Muscle of leg (tissue), 3 donors: ENCODE measurements at regions not wholly inside any gene's neighbourhood (a gene's known extent, or its start where the extent isn't known, plus 50 kb on each side); places are given as distances from the start of the nearest gene placed in this dataset.

Experiments
- DNase-seq: peaks from one replicate; pipeline ENCODE4 v3.0.0; 2013
- H3K27ac ChIP-seq: one replicate; pipeline ENCODE4 v1.5.1; 2013; ENCODE audit warnings: mild to moderate bottlenecking, low read length, control low read depth
- H3K27me3 ChIP-seq: one replicate; pipeline ENCODE4 v1.6.1; 2013; ENCODE audit warnings: low read length; ENCODE audit not compliant: control insufficient read depth, insufficient read depth
- H3K36me3 ChIP-seq: one replicate; pipeline ENCODE4 v1.6.1; 2013; ENCODE audit warnings: low read length; ENCODE audit not compliant: control insufficient read depth, insufficient read depth
- H3K4me1 ChIP-seq: one replicate; pipeline ENCODE4 v1.6.1; 2013; ENCODE audit warnings: low read length; ENCODE audit not compliant: control insufficient read depth, insufficient read depth
- H3K4me3 ChIP-seq: one replicate; pipeline ENCODE4 v1.5.1; 2013; ENCODE audit warnings: low read length, control low read depth
- H3K9me3 ChIP-seq: replicated peaks from 2 replicates; pipeline ENCODE4 v1.6.1; 2013; ENCODE audit warnings: low read depth, low read length; ENCODE audit not compliant: control insufficient read depth
- WGBS: methylation state at CpG from one replicate; pipeline ENCODE4 v1.1.5; 2013; ENCODE audit warnings: missing lambda C conversion rate; ENCODE audit not compliant: insufficient coverage; 5-methylcytosine and 5-hydroxymethylcytosine counted together

DNA sequence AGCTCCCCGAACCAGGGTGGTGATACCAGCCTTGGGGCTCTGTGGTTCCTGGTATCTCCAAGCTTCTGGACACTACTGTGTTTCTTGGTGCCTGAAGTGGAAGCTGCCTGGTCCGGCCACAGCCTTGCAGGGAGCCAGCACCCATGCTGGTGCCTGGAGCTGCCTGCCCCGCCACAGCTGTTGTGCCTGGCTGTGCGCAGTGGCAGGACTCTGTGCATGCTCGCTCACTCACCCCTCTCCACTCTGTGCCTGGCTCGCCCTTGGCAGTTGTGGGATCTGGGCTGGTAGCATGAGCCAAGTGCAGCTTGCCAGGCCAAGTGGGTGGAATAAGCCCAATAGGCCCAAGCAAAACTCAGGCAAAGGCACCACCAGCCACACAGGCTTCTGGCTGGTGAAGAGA lies 1225.3 kb downstream of the SLITRK5 start:
- Histone ChIP-seq H3K27ac (no peak overlapping the region), H3K4me3 (no peak overlapping the region), H3K9me3 (no peaks in the 10 kb centered on the region), H3K27me3 (no peaks in the 10 kb centered on the region), H3K4me1 (no peaks in the 10 kb centered on the region), H3K36me3 (no peaks in the 10 kb centered on the region)
- WGBS = 97% methylated on average over 6 of the region's 6 CpGs
- no peak for DNase-seq

DNA sequence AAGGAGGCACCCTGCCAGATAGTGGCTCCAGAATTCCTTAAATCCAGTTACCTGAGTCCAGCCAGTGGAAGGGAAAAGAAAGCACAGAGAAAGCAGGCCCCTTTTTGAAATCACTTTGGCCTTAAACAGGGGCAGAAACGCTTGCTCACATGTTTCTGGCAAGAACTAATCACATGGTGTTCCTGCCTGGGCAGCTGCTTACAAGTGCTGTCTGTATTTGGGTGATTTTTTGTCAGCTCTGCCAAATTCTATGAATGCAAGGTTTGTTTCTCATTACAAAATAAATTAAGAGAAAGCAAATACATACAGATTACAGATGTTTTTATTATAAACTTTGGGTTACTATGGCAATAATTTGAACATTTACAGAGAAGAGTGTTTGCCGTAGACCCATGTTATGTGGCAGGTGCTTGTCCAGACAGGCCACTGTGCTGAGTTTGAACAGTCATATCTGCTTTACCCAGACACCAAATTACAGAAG lies 1237.8 kb downstream of the SLITRK5 start:
- H3K27ac ChIP-seq = peak overlapping the region; percentile 48
- H3K36me3 ChIP-seq = no peaks in the 10 kb centered on the region
- H3K27me3 ChIP-seq = no peaks in the 10 kb centered on the region
- no peak overlapping the region for H3K4me3 ChIP-seq
- H3K9me3 ChIP-seq = no peaks in the 10 kb centered on the region
- H3K4me1 ChIP-seq = peaks cover 3% of the 10 kb centered on the region
- peak; percentile 78 for DNase-seq
- WGBS = no CpG with 5 or more reads among the region's 2 CpGs

DNA sequence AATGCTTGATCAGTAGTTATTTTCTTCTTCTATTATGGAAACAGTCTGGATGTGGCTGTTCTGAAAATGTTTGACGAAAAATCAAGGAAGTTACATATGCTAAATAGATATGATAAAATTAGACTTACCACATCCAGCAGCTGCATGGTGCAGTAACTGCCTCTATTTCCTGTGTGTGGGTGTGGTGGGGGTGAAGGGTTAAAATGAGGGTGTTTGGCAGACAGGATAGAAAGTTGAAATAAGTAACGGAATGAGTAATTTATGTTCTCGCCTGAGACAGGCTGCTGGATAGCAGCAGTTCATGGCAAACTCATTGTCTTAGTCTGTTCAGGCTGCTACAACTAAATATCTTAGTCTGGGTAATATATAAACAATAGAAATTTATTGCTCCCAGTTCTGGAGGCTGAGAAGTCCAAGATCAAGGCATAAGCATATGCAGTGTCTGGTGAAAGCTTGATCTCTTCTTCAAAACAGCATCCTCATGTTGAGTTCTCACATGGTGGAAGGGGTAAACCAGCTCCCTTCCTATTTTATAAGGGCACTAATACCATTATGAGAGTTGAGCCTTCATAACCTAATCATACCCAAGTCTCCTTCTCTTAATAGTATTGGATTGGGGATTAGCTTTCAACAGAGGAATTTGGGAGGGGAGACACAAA lies 1248.9 kb downstream of the SLITRK5 start:
- no peaks in the 10 kb centered on the region for H3K36me3 ChIP-seq
- no peak for DNase-seq
- no peak overlapping the region for H3K4me3 ChIP-seq
- no peaks in the 10 kb centered on the region for H3K27me3 ChIP-seq
- no peaks in the 10 kb centered on the region for H3K4me1 ChIP-seq
- WGBS = no CpG with 5 or more reads among the region's 3 CpGs
- H3K27ac ChIP-seq = no peak overlapping the region
- no peaks in the 10 kb centered on the region for H3K9me3 ChIP-seq

DNA sequence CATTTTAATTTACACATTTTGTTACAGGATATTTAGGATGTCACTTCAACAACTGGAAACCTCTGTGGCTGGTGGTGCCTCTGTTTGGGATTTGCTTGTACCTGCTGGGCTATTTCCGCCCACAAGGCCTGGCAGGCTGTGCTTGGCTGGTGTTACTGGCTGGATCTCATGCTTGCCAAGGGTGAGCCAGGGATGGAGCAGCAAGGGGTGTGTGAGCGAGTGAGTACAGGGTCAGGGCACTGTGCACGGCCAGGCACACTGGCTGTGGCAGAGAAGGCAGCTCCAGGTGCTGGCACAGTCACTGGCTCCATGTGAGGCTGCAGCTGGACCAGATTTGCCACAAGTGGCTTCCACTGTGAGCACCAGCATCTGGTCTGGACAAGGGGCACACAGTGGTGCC lies 1254.8 kb downstream of the SLITRK5 start:
- H3K4me3 ChIP-seq = no peak overlapping the region
- DNase-seq = no peak
- H3K4me1 ChIP-seq = no peaks in the 10 kb centered on the region
- no peaks in the 10 kb centered on the region for H3K36me3 ChIP-seq
- 78% methylated on average over 3 of the region's 3 CpGs for WGBS
- no peak overlapping the region for H3K27ac ChIP-seq
- no peaks in the 10 kb centered on the region for H3K27me3 ChIP-seq
- H3K9me3 ChIP-seq = peaks cover 10% of the 10 kb centered on the region

DNA sequence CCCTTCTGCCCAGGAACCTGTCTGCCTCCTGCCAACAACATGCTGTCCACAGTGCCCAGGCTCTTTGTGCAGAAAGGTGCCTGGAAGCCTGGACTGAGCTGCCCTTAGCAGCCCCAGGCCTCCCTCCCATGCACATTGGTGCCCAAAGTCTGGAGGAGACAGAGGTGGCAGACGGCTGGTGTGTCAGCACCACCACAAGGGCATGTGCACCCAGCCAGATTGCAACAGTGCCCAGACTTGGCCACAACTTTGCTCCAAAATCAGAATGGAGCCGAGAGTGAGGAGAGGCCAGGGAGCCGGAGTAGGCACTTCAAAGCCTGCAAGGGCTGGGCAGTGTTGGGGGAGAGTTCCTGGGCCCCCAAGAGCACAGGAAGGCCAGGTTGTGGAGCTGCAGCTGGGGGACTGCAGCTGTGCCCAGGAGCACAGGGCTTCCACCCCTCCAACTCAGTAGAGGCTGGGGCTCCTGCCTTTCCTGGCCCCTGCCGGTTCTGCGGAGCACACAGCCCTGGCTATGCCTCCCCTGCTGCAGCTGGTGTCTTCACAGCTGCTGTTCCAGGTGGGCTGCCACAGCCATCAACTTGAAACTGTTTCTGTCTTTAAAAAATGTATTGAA lies 1255.8 kb downstream of the SLITRK5 start:
- no peak for DNase-seq
- no peak overlapping the region for H3K27ac ChIP-seq
- no peaks in the 10 kb centered on the region for H3K4me1 ChIP-seq
- no peak overlapping the region for H3K4me3 ChIP-seq
- H3K9me3 ChIP-seq = peaks cover 10% of the 10 kb centered on the region
- WGBS = 80% methylated on average over 5 of the region's 5 CpGs
- H3K36me3 ChIP-seq = no peaks in the 10 kb centered on the region
- H3K27me3 ChIP-seq = no peaks in the 10 kb centered on the region

DNA sequence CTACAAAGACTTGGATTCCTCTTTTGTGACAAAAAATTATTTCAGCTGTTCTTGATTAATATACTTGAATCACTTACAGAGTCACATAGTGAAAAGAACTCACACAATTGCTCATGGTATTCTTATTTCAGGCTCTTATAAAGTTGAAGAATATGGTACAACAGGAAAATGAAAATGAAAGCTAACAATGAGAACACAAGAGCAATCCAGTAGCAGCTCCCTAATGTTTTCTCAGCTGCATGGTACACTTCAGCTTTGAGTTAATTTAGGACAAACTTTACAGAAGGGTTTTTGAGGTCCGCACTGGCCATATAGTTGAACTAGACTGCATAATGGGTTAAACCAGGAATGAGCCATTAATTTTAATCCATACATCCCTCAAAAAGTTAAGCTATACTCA lies 1261.8 kb downstream of the SLITRK5 start:
- Histone ChIP-seq H3K4me3 (no peak overlapping the region), H3K9me3 (no peaks in the 10 kb centered on the region), H3K27me3 (no peaks in the 10 kb centered on the region), H3K4me1 (no peaks in the 10 kb centered on the region), H3K36me3 (no peaks in the 10 kb centered on the region), H3K27ac (no peak overlapping the region)
- DNase-seq = no peak
- WGBS = 100% methylated on average over 1 of the region's 1 CpG

DNA sequence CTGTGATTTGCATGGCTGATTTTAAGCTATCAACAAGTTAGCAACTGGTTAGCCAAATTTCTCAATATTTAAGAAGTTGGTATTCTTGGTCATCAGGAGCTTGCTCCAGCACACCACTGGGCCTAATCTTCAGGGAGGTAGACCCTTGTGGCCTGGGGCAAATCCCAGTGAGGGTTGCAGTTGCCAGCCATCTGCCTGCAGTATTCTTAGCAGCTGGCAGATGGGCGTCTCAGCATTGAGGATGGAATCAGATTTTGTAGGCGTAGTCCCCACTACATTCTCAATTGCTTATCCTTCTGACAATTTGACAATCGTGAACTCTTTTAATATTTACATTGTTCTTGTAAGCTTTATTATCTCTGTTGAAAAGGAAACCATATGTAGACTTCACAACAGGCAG lies 1266.2 kb downstream of the SLITRK5 start:
- no peaks in the 10 kb centered on the region for H3K36me3 ChIP-seq
- H3K27ac ChIP-seq = no peak overlapping the region
- H3K4me3 ChIP-seq = no peak overlapping the region
- no peaks in the 10 kb centered on the region for H3K9me3 ChIP-seq
- H3K27me3 ChIP-seq = no peaks in the 10 kb centered on the region
- H3K4me1 ChIP-seq = no peaks in the 10 kb centered on the region
- no CpG with 5 or more reads among the region's 3 CpGs for WGBS
- no peak for DNase-seq

DNA sequence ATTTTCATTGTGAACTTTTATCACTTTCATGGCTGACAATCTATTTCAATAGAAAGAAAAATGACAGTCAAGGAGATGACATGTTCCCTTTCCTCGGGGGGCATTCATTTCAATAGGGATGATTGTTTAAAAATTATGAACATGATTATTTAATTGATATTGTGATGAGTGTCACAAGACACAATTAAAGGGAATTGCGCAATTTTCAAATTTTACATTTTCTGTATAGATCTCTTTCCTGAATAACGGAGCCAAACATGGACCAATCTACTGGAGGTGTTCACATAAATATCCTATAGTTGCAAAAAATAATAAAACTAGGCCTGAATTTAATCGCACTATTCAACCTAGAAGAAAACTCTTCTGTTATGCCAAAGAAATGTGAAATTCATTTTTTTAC lies 1274.6 kb downstream of the SLITRK5 start:
- no CpG with 5 or more reads among the region's 4 CpGs for WGBS
- Histone ChIP-seq H3K4me3 (no peak overlapping the region), H3K9me3 (no peaks in the 10 kb centered on the region), H3K27me3 (no peaks in the 10 kb centered on the region), H3K27ac (no peak overlapping the region), H3K4me1 (no peaks in the 10 kb centered on the region), H3K36me3 (no peaks in the 10 kb centered on the region)
- DNase-seq = no peak

DNA sequence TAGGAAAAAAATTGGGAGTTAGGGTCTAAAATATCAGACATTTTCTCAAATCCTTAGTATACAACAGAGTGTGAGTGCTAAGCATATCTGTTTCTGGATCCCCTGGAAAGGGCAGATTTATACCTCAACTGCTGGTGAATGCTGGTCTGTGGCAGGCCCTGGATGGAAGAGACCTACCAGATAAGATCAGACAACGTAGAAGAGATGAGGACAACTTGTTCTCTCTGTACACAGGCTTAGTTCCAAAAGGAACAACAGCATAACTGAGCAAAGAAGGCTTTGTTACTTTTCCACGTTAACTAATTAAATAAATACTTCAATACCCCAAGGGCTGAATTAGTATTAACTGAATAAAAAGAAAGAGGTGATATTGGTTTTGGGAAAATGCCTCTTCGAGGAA lies 1277.3 kb downstream of the SLITRK5 start:
- H3K9me3 ChIP-seq = no peaks in the 10 kb centered on the region
- DNase-seq = no peak
- H3K36me3 ChIP-seq = no peaks in the 10 kb centered on the region
- no peak overlapping the region for H3K4me3 ChIP-seq
- H3K27ac ChIP-seq = no peak overlapping the region
- H3K27me3 ChIP-seq = no peaks in the 10 kb centered on the region
- no CpG with 5 or more reads among the region's 3 CpGs for WGBS
- H3K4me1 ChIP-seq = no peaks in the 10 kb centered on the region

DNA sequence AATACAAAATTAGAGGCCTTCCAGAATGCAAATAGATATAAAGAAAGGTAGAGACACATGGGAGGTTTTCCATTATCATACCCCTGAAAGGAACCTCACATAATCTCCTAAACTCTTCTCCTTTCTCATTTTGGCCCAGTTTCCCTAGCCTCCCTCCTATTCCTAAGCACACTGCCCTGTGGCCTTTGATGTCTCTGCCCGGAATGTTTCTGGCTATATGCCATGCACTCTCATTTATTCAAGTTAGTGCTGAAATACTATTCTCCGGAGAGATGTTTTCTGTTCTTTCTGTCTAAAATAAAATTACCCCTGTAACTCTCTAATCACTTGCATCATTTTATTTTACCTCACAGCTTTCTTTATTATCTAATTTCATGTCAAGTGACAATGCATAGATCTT lies 1287.7 kb downstream of the SLITRK5 start:
- WGBS = no CpG with 5 or more reads among the region's 2 CpGs
- DNase-seq = peak; percentile 12
- H3K4me3 ChIP-seq = no peak overlapping the region

More for the DNA sequence above, 1287.7 kb downstream of the SLITRK5 start:
- Histone ChIP-seq H3K27ac (no peak overlapping the region), H3K9me3 (no peaks in the 10 kb centered on the region), H3K27me3 (no peaks in the 10 kb centered on the region), H3K4me1 (no peaks in the 10 kb centered on the region), H3K36me3 (no peaks in the 10 kb centered on the region)
